Gastrocnemius medialis (tissue), 4 donors: ENCODE measurements at regions not wholly inside any gene's neighbourhood (a gene's known extent, or its start where the extent isn't known, plus 50 kb on each side); places are given as distances from the start of the nearest gene placed in this dataset.

ENCODE experiments used
- ATAC-seq, 2 donors: fragments of 150-250 bp; one replicate each; pipeline ENCODE4 v1.9.1; 2016
- DNase-seq, 2 donors: peaks; one replicate each; pipeline ENCODE4 v3.0.0-alpha.2; 2019
- H3K27ac ChIP-seq, 4 donors: fragments of 200-600 bp; sonication (generic); 1 replicate in 1 of 4; 2 replicates in 3 of 4; pipeline ENCODE4 v1.5.1; 2016 to 2018; ENCODE audit warnings: mild to moderate bottlenecking in 2 of 4, moderate library complexity in 1 of 4
- H3K27me3 ChIP-seq, 3 donors: fragments of 200-600 bp; sonication (generic) in 2 of 3; 1 replicate in 1 of 3; 2 replicates in 2 of 3; pipeline versions ENCODE4 v1.5.1 to v1.6.0; 2016 to 2019; ENCODE audit warnings: mild to moderate bottlenecking in 1 of 3, moderate library complexity in 1 of 3
- H3K36me3 ChIP-seq, 2 donors: fragments of 200-600 bp; sonication (generic) in 1 of 2; one replicate each; pipeline ENCODE4 v1.5.1; 2017 to 2018
- H3K4me1 ChIP-seq, 2 donors: fragments of 200-600 bp; sonication (generic) in 1 of 2; one replicate each; pipeline ENCODE4 v1.5.1; 2016 to 2017; ENCODE audit warnings: mild to moderate bottlenecking in 2 of 2
- H3K4me3 ChIP-seq, 4 donors: fragments of 200-600 bp; sonication (generic) in 3 of 4; 1 replicate in 1 of 4; 2 replicates in 3 of 4; pipeline ENCODE4 v1.5.1; 2016 to 2019; ENCODE audit warnings: mild to moderate bottlenecking in 2 of 4
- H3K9me3 ChIP-seq, 3 donors: fragments of 200-600 bp; sonication (generic) in 2 of 3; 1 replicate in 1 of 3; 2 replicates in 2 of 3; pipeline ENCODE4 v1.5.1; 2016 to 2019
- POLR2A ChIP-seq, 2 donors: fragments of 450-650 bp; IDR thresholded peaks; one replicate each; pipeline ENCODE4 v1.6.1; 2017; ENCODE audit warnings: antibody characterized with exemption in 2 of 2, mild to moderate bottlenecking in 2 of 2, moderate library complexity in 2 of 2
- in situ Hi-C, 4 donors: fragments of 200-750 bp; cut with MboI; loops; one replicate each; pipeline versions ENCODE4 v1.15.0 to v1.8.0; 2017; ENCODE audit warnings: low sequenced_read_pairs in 4 of 4
- intact Hi-C: fragments of 100-400 bp; cut with DNase I; formaldehyde crosslinking; loops from one replicate; pipeline ENCODE4 v1.15.1; 2023; ENCODE audit warnings: low total_unique reads
- TF ChIP-seq, protein P1 (sequence below), 5 experiments: fragments of 450-650 bp in 3 of 5; fragments of 200-600 bp in 2 of 5; sonication (generic) in 2 of 5; IDR thresholded peaks in 4 of 5; conservative IDR thresholded peaks in 1 of 5; 1 replicate in 4 of 5; 2 replicates in 1 of 5; pipeline ENCODE4 v1.5.1; 2016 to 2019; ENCODE audit warnings: antibody characterized with exemption in 5 of 5, mild to moderate bottlenecking in 3 of 5, moderate library complexity in 3 of 5

- Histone ChIP-seq H3K27ac (no peak overlapping the region), H3K4me1 (peaks cover 0 to 7% of the 10 kb centered on the region in 2 donors), H3K36me3 (no peaks in the 10 kb centered on the region), H3K9me3 (no peaks in the 10 kb centered on the region), H3K4me3 (no peak overlapping the region), H3K27me3 (no peaks in the 10 kb centered on the region)
- intact Hi-C loops (no loop called here), in situ Hi-C loops (no loop called here)
- DNase-seq (no peak), ATAC-seq (no peak)
- TF ChIP-seq POLR2A (IDR thresholded peaks at IDR 0.05) = no peak
- TF ChIP-seq, protein P1, sequence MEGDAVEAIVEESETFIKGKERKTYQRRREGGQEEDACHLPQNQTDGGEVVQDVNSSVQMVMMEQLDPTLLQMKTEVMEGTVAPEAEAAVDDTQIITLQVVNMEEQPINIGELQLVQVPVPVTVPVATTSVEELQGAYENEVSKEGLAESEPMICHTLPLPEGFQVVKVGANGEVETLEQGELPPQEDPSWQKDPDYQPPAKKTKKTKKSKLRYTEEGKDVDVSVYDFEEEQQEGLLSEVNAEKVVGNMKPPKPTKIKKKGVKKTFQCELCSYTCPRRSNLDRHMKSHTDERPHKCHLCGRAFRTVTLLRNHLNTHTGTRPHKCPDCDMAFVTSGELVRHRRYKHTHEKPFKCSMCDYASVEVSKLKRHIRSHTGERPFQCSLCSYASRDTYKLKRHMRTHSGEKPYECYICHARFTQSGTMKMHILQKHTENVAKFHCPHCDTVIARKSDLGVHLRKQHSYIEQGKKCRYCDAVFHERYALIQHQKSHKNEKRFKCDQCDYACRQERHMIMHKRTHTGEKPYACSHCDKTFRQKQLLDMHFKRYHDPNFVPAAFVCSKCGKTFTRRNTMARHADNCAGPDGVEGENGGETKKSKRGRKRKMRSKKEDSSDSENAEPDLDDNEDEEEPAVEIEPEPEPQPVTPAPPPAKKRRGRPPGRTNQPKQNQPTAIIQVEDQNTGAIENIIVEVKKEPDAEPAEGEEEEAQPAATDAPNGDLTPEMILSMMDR (IDR thresholded peaks at IDR 0.05 in 4 of 5, conservative IDR thresholded peaks at IDR 0.05 in 1 of 5) = no peak
Observed at GRCh38 chrX:69107231-69107739, 58.0 kb downstream of the PJA1 start.

DNA sequence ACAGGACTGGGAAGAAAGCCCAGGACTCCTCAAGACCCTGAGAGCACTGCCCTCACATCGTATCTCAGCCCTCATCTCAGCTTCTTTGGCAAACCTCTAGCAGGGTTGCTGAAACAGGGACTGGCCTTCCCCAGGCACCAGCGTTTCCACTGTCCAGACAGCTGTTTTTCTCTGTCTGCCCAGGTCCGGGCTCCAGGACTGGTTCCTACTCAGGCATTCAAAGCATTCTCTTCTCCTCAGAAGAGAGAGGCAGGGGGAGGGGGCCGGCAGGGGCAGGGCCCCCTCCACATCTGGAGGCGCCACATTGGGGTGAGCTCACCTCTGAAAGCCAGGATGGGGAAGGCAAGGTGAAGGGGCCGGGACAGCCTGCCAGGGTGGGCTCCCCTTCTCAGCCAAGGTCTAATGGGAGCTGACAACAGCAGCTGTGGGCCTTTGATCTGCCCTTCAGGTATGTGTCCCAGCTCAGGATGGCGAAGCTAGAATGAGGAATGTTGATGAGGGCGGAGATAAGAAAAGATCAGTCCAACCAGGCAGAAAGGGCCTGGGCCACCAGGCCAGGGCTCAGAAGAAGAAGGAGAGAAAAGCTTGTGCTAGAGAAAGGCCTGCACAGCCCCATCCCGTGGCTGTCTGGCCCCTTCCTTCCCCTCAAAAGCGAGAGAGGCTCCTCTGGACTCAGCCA, 60.4 kb downstream of the PJA1 start:
- H3K27me3 ChIP-seq = no peaks in the 10 kb centered on the region
- intact Hi-C loops = no loop called here
- no peak for TF ChIP-seq POLR2A (IDR thresholded peaks at IDR 0.05)
- TF ChIP-seq, protein P1 (IDR thresholded peaks at IDR 0.05 in 4 of 5, conservative IDR thresholded peaks at IDR 0.05 in 1 of 5) = no peak
- DNase-seq (no peak), ATAC-seq (no peak)
- peaks cover 0 to 7% of the 10 kb centered on the region in 2 donors for H3K4me1 ChIP-seq
- H3K9me3 ChIP-seq = no peaks in the 10 kb centered on the region
- no peak overlapping the region for H3K4me3 ChIP-seq
- H3K27ac ChIP-seq = no peak overlapping the region
- no peaks in the 10 kb centered on the region for H3K36me3 ChIP-seq
- in situ Hi-C loops = no loop called here

DNA sequence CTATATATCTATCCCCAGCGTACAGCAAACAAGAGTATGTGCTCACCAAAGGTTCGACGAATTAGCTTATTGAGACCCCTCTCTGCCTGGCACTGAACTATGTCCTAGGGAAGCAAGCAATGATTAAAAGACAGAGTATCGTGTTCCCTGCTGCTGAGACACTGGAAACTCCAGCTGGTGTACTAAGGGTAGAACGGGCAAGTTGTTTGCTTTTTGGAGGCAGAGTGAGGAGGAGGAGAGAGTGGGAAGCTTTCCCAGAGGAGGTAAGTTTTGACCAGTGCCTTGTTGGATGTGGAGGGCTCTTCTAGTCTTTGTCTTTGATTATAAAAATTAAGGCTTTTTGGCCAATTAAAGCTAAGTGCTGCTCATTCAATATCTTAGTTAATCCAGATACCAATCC, 61.7 kb downstream of the PJA1 start:
- Histone ChIP-seq H3K4me1 (no peaks in the 10 kb centered on the region), H3K27me3 (no peaks in the 10 kb centered on the region), H3K9me3 (no peaks in the 10 kb centered on the region), H3K4me3 (no peak overlapping the region), H3K27ac (no peak overlapping the region), H3K36me3 (no peaks in the 10 kb centered on the region)
- no peak for ATAC-seq
- TF ChIP-seq POLR2A (IDR thresholded peaks at IDR 0.05) = no peak
- TF ChIP-seq, protein P1 (IDR thresholded peaks at IDR 0.05 in 4 of 5, conservative IDR thresholded peaks at IDR 0.05 in 1 of 5) = no peak
- in situ Hi-C loops (no loop called here), intact Hi-C loops (no loop called here)
- DNase-seq = no peak

DNA sequence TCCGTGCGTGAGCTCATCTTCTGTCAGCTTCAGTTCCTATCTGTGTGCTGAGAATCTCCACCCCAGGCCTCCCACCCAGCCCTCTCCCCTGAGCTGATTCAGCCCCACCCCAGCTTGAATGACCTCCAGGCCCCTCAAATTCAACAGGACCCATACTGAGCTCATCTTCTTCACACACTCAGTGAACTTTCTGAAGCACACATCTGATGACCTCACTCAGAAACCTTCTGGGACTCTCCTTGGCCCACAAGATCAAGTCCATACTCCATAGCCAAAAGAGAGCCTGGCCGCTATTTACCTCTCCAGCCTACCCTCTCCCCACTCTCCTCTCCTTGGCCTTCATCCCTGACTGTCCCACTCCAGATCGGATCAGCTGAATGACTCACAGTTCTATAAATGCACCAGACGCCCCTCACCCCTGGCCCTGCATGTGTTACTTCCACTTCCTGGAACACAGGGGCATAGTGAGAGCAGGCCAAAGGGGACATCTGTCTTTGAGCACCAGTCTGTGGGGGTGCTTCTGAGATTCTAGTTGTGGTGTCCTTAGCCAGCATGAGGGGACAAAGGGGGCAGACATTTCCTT, 62.5 kb downstream of the PJA1 start:
- Histone ChIP-seq H3K27ac (no peak overlapping the region), H3K9me3 (no peaks in the 10 kb centered on the region), H3K27me3 (no peaks in the 10 kb centered on the region), H3K36me3 (no peaks in the 10 kb centered on the region), H3K4me3 (no peak overlapping the region), H3K4me1 (no peaks in the 10 kb centered on the region)
- DNase-seq (no peak), ATAC-seq (no peak)
- intact Hi-C loops (no loop called here), in situ Hi-C loops (no loop called here)
- TF ChIP-seq, protein P1 (IDR thresholded peaks at IDR 0.05 in 4 of 5, conservative IDR thresholded peaks at IDR 0.05 in 1 of 5) = no peak
- no peak for TF ChIP-seq POLR2A (IDR thresholded peaks at IDR 0.05)
